ENCODE measurements at regions not wholly inside any gene's neighbourhood (a gene's known extent, or its start where the extent isn't known, plus 50 kb on each side); places are given as distances from the start of the nearest gene placed in this dataset.

GRCh38 chr4:170599894-170600293 is 510.1 kb upstream of the AADAT start:
- DNase-seq (ENCODE audit: low read depth, low spot score) (no peak), FAIRE-seq (no peak)
- dilution Hi-C loops (cut with MboI; ENCODE audit: extremely low pct_ligation_motif_present, low sequenced_read_pairs) (no loop called here), intact Hi-C loops (cut with micrococcal nuclease) (no loop called here)
- H3K4me1 ChIP-seq (ENCODE audit: control insufficient read depth, extremely low read depth, insufficient read depth, low read length): no peaks in the 10 kb centered on the region
- no peaks in the 10 kb centered on the region for H3K9me1 ChIP-seq (replicated peaks; ENCODE audit: control insufficient read depth, extremely low read depth, insufficient read depth, low read length)
- no peak overlapping the region for H3K4me2 ChIP-seq (ENCODE audit: insufficient read depth, low read length)
- H3K79me2 ChIP-seq (ENCODE audit: control insufficient read depth, insufficient read depth, low read length): no peaks in the 10 kb centered on the region
- H3K4me3 ChIP-seq (replicated peaks in 1 of 3; ENCODE audit: insufficient read depth in 1 of 3, low read depth in 1 of 3, low read length in 3 of 3): no peak overlapping the region
- ChIA-PET CTCF (no interaction called here), POLR2A (no interaction called here)
- H3K27me3 ChIP-seq (ENCODE audit: control insufficient read depth in 2 of 2, insufficient read depth in 2 of 2, low read length in 2 of 2): no peaks in the 10 kb centered on the region
- no peak overlapping the region for H3K9ac ChIP-seq (replicated peaks; ENCODE audit: extremely low read depth, insufficient read depth, low read length)
- H2AFZ ChIP-seq (ENCODE audit: low read depth, low read length): no peak overlapping the region
- no TSS peak for BruUV-seq (replicated peaks)
- no peaks in the 10 kb centered on the region for H4K20me1 ChIP-seq (replicated peaks; ENCODE audit: control insufficient read depth, extremely low read depth, insufficient read depth, low read length)
- H3K36me3 ChIP-seq (ENCODE audit: control insufficient read depth in 2 of 2, extremely low read depth in 1 of 2, insufficient read depth in 2 of 2, low read length in 2 of 2): no peaks in the 10 kb centered on the region
- no peak overlapping the region for H3K27ac ChIP-seq (ENCODE audit: insufficient read depth, low read depth, low read length)
- peaks cover 2% of the 10 kb centered on the region for H3K9me3 ChIP-seq (replicated peaks; ENCODE audit: control insufficient read depth, insufficient read depth, low read length)
- no peak for TF ChIP-seq POLR2AphosphoS5 (IDR thresholded peaks at IDR 0.05; ENCODE audit: insufficient read depth, low read depth, low read length)
- no peak for TF ChIP-seq FOS (IDR thresholded peaks at IDR 0.05; ENCODE audit: borderline replicate concordance, insufficient read depth, low read length)
- no peak for TF ChIP-seq CTCF (IDR thresholded peaks at IDR 0.05; ENCODE audit: extremely low read depth in 1 of 2, insufficient read depth in 1 of 2, low read depth in 1 of 2, low read length in 2 of 2)
- TF ChIP-seq POLR2A (IDR thresholded peaks at IDR 0.05; ENCODE audit: low read depth, low read length): no peak
- no peak for TF ChIP-seq JUN (IDR thresholded peaks at IDR 0.05; ENCODE audit: borderline replicate concordance, insufficient read depth, insufficient read length, low read depth)
- no peak for TF ChIP-seq GATA2 (IDR thresholded peaks at IDR 0.05; ENCODE audit: insufficient read depth, insufficient read length, low read depth, low read length)
- TF ChIP-seq MAX (IDR thresholded peaks at IDR 0.05; ENCODE audit: insufficient read depth, insufficient read length): no peak
- TF ChIP-seq EZH2 (IDR thresholded peaks at IDR 0.05; ENCODE audit: borderline replicate concordance, low read depth, low read length, severe bottlenecking): no peak
- no peak for TF ChIP-seq MYC (IDR thresholded peaks at IDR 0.05; ENCODE audit: low read depth, low read length)
